Left cardiac atrium (tissue), 4 donors: ENCODE measurements at regions not wholly inside any gene's neighbourhood (a gene's known extent, or its start where the extent isn't known, plus 50 kb on each side); places are given as distances from the start of the nearest gene placed in this dataset.
A peak's percentile ranks its signal among the peaks of the same experiment; 100 is the strongest.

ENCODE experiments used
- ATAC-seq, 2 donors: fragments of 200-7000 bp; cut with Tn5 transposase; one replicate each; pipeline ENCODE4 v1.9.1; 2020; ENCODE audit warnings: mild to moderate bottlenecking in 2 of 2, moderate library complexity in 2 of 2
- DNase-seq: peaks from one replicate; pipeline ENCODE4 v3.0.0-alpha.2; 2020
- intact Hi-C, 2 donors: fragments of 100-400 bp; cut with DNase I; formaldehyde crosslinking; loops; one replicate each; pipeline versions ENCODE4 v1.14.1 to v1.15.1; 2022 to 2023
- donor health status: DM: no; HTN: yes; CAD: no.
- donor health status: DM: no; HTN: yes; CAD: no; lungs with severe emphysema.
- donor health status: DM: yes; HTN: yes; CAD: no.
- donor health status: Dilated cardiomyopathy.

DNA sequence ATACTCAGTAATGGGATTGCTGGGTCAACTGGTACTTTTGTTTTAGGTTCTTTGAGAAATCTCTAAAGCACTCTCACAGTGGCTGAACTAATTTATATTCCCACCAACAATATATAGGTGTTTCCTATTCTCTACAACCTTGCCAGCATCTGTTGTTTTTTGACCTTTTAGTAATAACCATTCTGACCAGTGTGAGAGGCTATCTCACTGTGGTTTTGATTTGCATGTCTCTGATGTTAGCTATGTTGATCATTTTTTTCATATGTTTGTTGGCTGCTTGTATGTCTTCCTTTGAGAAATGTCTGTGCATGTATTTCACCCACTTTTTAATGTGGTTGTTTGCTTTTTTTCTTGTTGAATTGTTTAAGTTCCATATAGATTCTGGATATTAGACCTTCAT lies 98.2 kb upstream of the DCBLD2 start:
- intact Hi-C loops: loop anchor here in 1 of 2 donors (10.0 kb wide), 1 partner anchor 395 kb away; no protein-coding TSS in a partner anchor
- ATAC-seq (no peak), DNase-seq (no peak)

DNA sequence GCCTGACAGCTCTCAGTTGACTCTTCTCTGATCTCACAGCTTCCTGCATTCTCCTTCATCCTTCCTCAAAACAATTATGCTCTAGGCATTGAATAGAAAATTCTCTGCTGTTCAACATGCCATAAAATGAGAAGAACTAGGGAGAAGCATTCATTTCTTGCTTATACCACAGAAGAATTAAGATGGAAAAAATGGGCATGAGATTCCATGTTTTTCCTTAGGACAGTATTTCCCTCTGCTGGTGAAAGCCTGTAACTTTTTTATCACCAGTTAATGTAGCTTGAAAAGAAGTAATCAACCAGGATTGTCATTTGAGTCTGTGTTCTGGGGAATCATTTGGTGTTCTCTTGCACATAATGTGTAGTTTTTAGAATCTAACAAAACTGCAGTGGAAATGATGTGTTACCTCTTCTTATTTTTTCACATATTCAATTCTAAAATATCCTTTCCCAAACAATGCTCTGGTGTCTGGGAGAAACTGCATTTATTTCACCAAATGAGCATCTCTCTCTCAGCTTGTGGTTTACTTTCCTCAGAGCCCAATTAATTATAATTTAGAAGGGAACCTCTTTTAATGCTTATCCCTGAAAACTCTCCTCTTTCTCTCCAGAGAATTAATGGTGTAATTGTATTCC lies 92.8 kb upstream of the DCBLD2 start:
- no peak for DNase-seq
- intact Hi-C loops: loop anchor here (2.0 to 10.0 kb wide), 3 partner anchors 177 to 397 kb away; no protein-coding TSS in a partner anchor
- ATAC-seq: peak; percentile 27 to 63

DNA sequence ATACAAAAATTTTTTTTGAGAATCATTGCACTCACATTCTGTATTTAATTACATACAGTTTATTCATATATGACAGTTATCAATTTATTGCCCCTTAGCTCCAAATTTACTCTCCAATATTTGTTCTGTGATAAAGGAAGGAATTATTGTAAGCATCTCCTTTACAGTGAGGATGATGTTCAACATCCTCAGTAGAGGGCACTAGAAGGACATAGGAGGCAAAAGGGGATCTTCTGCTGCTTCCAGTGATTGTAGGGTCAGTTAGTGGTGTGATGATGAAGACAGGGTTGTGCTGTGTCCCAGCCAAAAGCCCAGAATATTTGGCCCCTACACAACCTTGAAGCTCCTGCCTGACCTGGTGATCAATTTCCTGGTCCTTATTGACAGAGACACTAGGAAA lies 89.9 kb upstream of the DCBLD2 start:
- DNase-seq (no peak), ATAC-seq (no peak)
- intact Hi-C loops: loop anchor here (5.0 to 10.0 kb wide), 2 partner anchors 387 to 394 kb away; no protein-coding TSS in a partner anchor

DNA sequence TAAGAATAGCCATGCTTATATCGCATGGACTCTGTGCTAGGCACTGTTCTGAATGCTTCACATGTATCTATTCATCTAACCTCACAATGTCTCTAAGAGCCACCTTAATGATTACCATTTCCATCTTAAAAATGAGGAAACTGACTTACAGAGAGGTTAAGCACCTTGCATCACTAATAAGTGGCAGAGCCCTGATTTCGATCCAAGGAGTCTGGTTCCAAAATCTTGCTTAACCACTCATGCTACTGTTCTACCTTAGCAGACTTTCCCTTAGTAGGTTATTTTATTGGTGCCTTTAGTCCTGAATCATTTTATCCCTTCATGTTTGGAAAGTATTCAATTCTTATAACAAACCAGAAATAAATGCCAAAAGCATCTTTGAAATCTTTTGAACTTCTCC lies 89.2 kb upstream of the DCBLD2 start:
- ATAC-seq (no peak), DNase-seq (no peak)
- intact Hi-C loops: loop anchor here (5.0 to 10.0 kb wide), 2 partner anchors 386 to 393 kb away; no protein-coding TSS in a partner anchor

DNA sequence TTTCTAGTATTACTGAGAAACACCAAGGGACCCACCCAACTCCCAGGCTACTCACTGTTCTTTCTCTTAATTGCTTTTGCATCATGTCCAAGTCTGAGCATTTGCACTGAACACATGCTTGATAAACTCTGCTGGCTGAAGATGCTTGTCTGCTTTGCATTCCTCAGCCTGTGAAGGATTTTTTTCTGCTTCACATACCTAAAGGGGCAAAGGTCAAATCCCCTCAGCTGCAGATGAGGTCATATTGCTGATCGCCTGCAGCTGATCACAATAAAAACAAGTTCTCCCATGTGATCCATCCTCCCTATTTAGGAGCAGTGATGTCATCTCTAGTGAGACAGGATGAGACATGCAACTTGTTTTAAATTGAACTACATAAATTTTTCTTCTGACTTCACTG lies 84.6 kb upstream of the DCBLD2 start:
- ATAC-seq (peak in 1 of 2 donors; percentile 84), DNase-seq (no peak)
- intact Hi-C loops: no loop called here

DNA sequence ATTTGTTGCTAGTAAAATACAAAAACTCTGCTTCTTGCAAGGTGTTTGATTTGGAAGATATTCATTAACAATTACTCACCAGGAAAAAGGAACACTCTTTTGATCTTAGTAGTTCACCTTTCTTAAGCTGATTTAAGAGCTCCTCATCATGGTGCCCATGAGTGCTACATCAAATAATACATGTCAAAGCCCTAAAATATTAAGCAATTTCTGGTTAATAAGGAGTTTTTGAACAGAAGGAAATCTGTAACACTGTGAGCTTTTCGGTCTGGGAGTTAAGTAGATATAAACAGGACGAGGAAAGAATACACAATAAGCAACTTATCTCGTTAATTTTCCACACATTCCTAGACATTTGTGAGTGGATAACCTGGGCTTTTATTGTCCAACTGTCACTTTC lies 83.9 kb upstream of the DCBLD2 start:
- ATAC-seq (peak in 1 of 2 donors; percentile 38), DNase-seq (no peak)
- intact Hi-C loops: no loop called here

DNA sequence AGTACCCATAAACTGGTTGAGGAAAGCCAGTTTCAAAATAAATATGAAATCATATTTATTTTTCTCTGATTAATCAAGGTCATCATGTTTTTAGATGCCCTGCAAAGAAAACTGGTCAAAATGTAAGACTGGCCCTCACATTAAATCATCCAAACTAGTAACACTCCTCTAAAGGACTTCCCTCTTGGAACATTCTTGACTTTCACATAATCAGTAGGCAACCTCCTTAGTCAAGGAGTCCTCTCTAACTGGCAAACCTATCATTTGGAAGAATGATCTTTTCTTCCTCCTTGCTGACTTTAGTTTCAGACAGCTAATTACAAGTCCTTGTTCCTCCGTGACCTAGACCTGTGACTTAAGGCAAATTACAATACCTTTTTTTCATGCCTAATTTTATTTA lies 82.5 kb upstream of the DCBLD2 start:
- DNase-seq (no peak), ATAC-seq (no peak)
- intact Hi-C loops: no loop called here

DNA sequence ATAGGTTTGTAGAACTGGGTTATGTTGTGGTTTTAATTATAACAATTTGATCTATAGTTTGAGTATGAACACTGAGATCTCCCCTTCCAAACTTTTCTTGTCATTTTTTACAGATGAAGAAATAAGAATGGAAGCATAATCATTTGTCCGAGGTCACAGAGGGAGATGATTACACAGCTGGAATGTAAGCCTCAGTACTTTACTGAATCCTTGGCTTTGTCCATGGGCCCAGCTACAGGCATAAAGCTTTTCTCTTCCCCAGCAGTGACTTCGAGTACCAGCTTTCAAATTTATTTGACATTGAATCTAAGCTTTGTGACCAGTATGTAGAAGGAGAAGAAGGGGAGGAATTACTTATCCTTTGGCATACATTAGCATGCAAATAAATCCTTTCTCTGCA lies 80.9 kb upstream of the DCBLD2 start:
- intact Hi-C loops: no loop called here
- DNase-seq: no peak
- ATAC-seq: no peak

DNA sequence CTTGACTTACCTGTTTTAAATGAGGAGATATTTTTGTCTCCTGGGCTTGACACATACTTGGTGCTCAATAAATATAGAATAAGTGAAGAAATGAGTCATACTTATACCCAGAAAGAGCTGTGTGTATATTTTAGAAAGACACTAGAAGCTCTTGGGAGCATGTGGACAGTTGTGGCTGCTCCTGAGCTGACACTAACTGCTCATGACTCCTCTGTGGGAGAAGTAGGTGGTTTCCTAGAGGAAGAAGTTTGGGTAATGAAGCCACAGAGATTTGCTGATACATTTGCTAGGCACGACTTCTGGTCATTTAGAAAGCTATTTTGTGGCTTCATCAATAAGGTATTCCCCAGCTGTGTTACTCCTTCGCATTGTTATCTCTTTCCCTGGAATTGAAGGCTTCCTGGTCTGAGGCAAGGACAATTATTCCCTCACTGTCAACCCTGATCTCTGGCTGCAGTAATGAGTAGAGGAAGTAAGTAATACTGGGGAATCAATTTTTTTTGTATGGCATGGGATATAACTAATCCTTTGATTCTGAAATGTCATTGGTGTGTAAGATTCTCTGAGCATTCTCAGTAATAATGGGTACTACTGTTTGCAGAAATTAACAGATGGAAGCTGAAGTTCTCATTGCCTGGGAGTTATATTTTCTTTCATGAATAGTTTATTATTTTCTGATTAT lies 79.6 kb upstream of the DCBLD2 start:
- ATAC-seq: no peak
- intact Hi-C loops: loop anchor here in 1 of 2 donors (2.0 kb wide), 1 partner anchor 28 kb away; no protein-coding TSS in a partner anchor

DNA sequence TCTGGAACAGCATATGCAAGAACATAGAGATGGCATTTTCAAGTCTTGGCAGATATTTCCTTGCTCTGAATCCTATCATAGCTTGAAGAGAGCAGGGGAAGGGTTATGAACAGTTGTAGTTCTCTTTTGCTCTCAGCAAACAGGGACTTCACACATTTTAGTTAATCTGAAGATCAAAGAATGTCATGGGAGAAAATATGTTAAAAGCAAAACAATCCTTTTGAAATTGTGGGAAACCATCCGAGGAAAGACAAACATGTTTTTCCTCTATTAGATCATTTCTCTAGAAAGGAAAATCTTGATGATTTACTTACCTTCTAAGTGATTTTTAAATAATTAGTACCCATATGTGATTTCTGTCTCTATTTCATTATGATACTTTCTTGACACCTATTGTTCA lies 77.8 kb upstream of the DCBLD2 start:
- intact Hi-C loops: no loop called here
- no peak for DNase-seq
- ATAC-seq: no peak

More for the DNA sequence above, 79.6 kb upstream of the DCBLD2 start:
- no peak for DNase-seq

DNA sequence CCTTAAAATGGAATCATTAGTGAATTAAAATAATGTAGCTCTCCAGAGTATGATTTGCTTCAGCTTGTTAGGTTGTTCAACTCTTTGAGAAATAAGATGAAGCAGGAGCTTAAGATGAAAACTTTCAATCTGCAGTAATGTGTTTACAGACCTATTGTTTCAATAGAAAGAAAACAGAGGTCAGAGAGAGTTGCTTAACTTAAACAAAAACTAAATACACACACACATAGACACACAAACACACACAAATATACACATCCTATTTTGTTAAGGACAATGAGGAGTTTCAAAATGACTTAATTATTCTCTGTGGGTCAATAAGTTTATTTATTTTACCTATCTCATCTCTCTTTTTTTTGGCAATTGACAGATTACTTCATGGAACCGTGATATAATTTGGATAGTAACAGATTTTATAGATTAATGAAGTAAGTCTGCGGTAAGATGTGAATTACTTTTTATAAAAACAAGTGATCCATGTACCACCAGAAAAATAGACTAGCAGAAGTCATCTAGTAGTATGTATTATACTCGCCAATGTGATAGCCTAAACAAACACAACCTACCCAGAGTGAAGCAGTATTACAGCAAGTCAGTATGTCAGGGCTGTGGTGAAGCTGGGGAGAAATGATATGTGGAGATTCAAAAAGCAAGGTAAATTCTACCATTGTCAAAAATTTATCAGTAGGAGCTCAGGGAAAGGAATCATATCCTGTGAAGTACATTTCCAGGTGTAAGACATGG lies 76.7 kb upstream of the DCBLD2 start:
- ATAC-seq (no peak), DNase-seq (no peak)
- intact Hi-C loops: no loop called here

DNA sequence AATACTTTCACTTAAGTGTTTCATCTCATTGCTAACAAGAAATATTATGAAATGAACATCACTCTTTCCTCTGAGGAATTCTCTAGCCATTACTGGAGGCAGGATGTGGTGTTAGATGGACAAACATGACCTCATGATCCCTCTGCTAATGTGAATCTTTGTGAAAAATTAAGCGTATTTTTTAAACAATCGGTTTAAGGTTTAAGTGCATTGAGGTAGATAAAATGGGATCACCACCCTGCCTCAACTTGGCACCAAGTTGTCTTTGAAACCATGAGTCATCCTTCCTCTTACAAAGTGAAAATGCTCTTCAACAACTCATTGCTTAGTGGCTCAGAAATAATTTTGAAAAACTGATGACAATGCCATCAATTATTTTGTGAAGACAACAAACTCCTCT lies 76.0 kb upstream of the DCBLD2 start:
- no peak for DNase-seq
- peak in 1 of 2 donors; percentile 41 for ATAC-seq
- intact Hi-C loops: no loop called here

DNA sequence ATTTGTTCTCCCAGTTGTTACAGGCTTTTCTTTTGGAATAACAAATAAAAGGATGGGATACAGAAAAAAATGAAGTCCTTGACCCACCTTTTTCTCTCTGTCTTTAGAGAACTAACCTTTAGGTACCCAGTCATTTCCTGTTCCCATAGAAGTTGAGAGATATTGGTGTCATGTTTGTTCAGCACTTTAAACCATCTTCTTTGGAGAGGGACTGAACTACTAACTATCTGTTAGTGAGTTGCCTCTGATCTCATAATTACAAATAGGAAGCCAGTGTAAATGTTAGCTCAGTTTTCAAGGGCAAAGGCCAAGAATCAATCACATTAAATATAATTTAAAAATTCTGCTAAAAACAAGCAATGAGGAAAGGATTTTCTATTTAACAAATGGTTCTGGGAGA lies 72.9 kb upstream of the DCBLD2 start:
- intact Hi-C loops: no loop called here
- DNase-seq (no peak), ATAC-seq (no peak)

DNA sequence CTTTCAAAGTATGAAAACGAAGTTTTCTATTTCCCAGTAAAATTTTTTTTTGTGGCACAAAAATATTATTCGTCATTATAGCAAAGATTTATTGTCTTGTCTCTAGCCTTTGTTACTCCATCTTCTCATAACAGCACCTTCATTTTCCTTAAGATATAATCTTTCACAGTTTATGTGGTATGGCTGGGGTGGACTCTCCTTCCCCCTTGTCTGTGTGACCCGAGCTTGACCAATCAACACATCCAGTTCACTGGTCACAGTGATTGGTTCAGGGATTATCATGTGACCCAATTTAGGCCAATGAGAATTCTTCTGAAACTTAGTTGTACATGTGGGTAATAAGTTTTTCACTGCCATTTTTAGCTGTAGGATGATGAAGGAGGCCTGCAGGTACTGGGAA lies 71.2 kb upstream of the DCBLD2 start:
- ATAC-seq (no peak), DNase-seq (no peak)
- intact Hi-C loops: no loop called here

DNA sequence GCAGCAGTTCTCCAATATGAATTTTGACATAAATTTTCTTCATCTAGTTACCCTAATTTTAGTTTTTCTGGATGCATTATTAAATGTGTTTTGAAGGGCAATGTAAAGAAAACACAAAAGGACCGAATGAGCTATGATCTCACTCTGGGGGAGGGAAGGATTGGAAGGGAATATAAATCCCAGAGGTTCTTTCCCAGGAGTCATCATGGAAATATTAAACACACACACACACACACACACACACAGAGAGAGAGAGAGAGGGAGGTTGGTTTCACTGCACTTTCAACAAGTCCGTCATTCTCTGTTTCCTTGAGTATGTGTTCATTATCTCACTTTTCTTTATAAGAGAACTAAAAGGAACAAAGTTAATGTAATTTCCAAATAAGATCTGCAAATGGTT lies 70.7 kb upstream of the DCBLD2 start:
- intact Hi-C loops: no loop called here
- ATAC-seq: peak in 1 of 2 donors; percentile 52
- DNase-seq: no peak

DNA sequence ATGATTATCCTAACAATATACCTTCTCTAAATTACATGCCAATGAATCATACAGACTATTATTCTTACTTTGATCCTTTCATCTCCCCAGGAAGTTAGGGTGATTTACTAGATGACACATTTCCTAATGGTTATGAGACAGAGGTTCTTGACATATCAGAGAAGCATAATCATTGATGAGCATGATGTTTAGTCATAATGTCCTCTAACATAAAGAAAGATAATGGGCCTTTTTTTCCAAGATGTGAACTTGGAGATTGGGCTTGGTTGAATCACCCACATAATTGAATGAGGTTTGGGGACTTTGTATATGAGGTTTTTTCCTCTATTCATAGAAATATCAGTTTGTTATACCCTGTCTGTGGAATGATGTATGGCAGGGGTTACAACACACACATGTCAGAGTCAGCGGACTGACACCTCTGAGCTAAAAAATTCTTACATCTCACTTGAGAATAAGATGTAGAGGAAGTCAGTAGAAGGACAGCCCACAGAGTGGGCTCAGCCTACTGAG lies 69.7 kb upstream of the DCBLD2 start:
- DNase-seq: no peak
- intact Hi-C loops: no loop called here
- no peak for ATAC-seq

DNA sequence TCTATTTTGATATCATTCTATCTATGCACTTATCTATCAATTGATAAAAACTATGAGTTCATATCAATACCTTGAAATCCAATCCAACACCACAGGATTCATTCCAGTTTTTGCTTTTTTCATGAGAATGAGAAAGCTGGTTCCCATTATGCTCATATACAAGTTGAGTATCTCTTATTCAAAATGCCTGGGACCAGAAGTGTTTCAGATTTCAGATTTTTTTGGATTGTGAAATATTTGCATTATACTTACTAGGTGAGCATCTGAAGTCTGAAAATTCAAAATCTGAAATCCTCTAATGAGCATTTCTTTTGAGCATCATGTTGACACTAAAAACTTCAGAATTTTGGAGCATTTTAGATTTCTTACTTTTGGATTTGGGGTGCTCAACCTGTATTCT lies 67.8 kb upstream of the DCBLD2 start:
- no peak for DNase-seq
- intact Hi-C loops: no loop called here
- ATAC-seq: no peak

DNA sequence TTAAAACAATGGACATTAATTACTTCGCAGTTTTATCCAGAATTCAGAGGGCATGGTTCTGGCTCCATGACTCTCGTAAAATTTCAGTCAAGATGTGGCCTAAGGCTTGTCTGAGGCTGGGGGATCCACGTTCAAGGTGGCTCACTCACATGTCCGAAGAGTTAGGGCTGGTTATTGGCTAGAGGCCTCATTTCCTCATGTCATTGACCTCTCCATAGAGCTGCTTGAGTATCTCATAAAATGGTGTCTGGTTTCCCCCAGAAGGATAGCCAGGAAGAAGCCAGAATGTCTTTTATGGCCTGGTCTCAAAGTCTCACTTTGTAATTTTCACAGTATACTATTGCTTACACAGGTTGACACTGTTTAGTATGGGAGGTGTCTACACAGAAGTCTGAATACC lies 67.3 kb upstream of the DCBLD2 start:
- DNase-seq (no peak), ATAC-seq (no peak)
- intact Hi-C loops: no loop called here

DNA sequence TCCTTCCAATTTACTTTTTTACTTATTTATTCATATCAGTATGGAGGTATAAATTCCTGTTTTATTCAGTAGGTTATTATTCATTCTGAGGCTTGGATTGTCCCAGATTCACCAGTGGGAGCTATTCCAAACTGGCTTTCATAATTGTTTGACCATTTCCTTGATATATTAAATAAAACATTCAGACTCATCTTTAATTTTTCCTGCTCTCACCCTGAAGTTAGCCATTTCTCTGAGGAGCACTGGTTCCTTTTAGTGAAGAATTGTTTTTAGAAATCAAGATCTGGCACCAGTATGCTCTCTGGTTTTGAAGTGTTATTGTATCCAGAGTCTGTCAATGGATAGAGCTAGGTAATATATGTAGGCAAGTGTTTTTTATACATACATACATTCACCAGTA lies 66.9 kb upstream of the DCBLD2 start:
- intact Hi-C loops: no loop called here
- DNase-seq (no peak), ATAC-seq (no peak)

DNA sequence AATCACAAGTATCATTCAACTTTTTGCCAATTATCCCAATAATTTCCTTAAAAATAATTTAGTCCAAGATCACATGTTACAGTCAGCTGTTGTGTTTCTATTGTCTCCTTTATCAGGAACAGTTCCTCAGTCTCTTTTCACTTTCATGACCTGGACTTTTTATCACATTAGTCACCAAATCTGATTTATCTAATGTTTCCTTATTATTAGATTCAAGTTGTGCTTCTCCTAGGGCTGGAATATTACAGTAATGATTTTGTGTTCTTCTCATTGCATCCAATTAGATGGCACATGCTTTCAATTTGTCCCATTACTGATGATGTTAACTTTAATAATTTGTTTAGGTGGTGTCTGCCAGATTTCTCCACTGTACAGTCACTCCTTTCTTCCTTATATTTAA lies 66.3 kb upstream of the DCBLD2 start:
- ATAC-seq: no peak
- DNase-seq: no peak
- intact Hi-C loops: no loop called here
